ENCODE measurements at regions not wholly inside any gene's neighbourhood (a gene's known extent, or its start where the extent isn't known, plus 50 kb on each side); places are given as distances from the start of the nearest gene placed in this dataset.

- no peaks in the 10 kb centered on the region for H3K9me3 ChIP-seq (ENCODE audit: control insufficient read depth, low read length)
- no peak overlapping the region for H3K4me3 ChIP-seq (ENCODE audit: insufficient read depth in 1 of 2, low read depth in 1 of 2, low read length in 2 of 2)
- peak overlapping the region; percentile 45 for H2BK120ac ChIP-seq (ENCODE audit: low read depth, low read length)
- no peak overlapping the region for H3K27ac ChIP-seq (ENCODE audit: low read length, poor library complexity, severe bottlenecking)
- H3K36me3 ChIP-seq (ENCODE audit: control insufficient read depth in 1 of 2, insufficient read depth in 2 of 2, low read depth in 1 of 2, low read length in 2 of 2), result no peaks in the 10 kb centered on the region
- peak overlapping the region; percentile 35 for H4K8ac ChIP-seq (ENCODE audit: low read length)
- no peak for DNase-seq
- H2BK12ac ChIP-seq (ENCODE audit: low read length in 2 of 2), result peak overlapping the region; percentile 9 to 87
- no peak overlapping the region for H2BK15ac ChIP-seq (ENCODE audit: low read depth, poor library complexity, severe bottlenecking)
- H2AFZ ChIP-seq (ENCODE audit: low read depth, low read length), result no peak overlapping the region
- no peak overlapping the region for H2BK5ac ChIP-seq (ENCODE audit: low read depth, low read length, poor library complexity, severe bottlenecking)
- no peak overlapping the region for H3K14ac ChIP-seq (ENCODE audit: low read length in 2 of 2)
- no peaks in the 10 kb centered on the region for H3K27me3 ChIP-seq (ENCODE audit: control insufficient read depth in 1 of 2, insufficient read depth in 1 of 2, low read length in 2 of 2)
- H3K4ac ChIP-seq (ENCODE audit: low read depth in 1 of 2, low read length in 2 of 2), result peak overlapping the region in 1 of 2 experiments; percentile 66
- peak overlapping the region; percentile 2 for H2AK5ac ChIP-seq (ENCODE audit: low read length, severe bottlenecking)
- H3K18ac ChIP-seq (ENCODE audit: low read depth in 1 of 2, low read length in 2 of 2), result peak overlapping the region; percentile 81 to 82
- no peaks in the 10 kb centered on the region for H3K79me1 ChIP-seq (replicated peaks; ENCODE audit: low read length, poor library complexity, severe bottlenecking)
- no peak overlapping the region for H3K4me2 ChIP-seq (ENCODE audit: low read length, poor library complexity, severe bottlenecking)
- H3K23ac ChIP-seq (ENCODE audit: low read length in 2 of 2), result no peak overlapping the region
- WGBS, result 96% methylated on average over 11 of the region's 13 CpGs
- H3K4me1 ChIP-seq (ENCODE audit: control insufficient read depth, insufficient read depth, low read depth, low read length), result peaks cover 4% of the 10 kb centered on the region
- H4K91ac ChIP-seq (ENCODE audit: low read length), result peak overlapping the region; percentile 77
- no peak overlapping the region for H3K9ac ChIP-seq (ENCODE audit: low read length)
These were observed 91.3 kb upstream of the ADGRF1 start for GRCh38 chr6:47133230-47134000.

- Histone ChIP-seq H3K79me1 (replicated peaks; ENCODE audit: low read length, poor library complexity, severe bottlenecking) (no peaks in the 10 kb centered on the region), H2AK5ac (ENCODE audit: low read length, severe bottlenecking) (no peak overlapping the region), H3K9ac (ENCODE audit: low read length) (no peak overlapping the region), H2BK15ac (ENCODE audit: low read depth, poor library complexity, severe bottlenecking) (no peak overlapping the region), H3K4me3 (ENCODE audit: insufficient read depth in 1 of 2, low read depth in 1 of 2, low read length in 2 of 2) (no peak overlapping the region), H3K4ac (ENCODE audit: low read depth in 1 of 2, low read length in 2 of 2) (peak overlapping the region in 1 of 2 experiments; percentile 34), H4K8ac (ENCODE audit: low read length) (no peak overlapping the region), H2BK5ac (ENCODE audit: low read depth, low read length, poor library complexity, severe bottlenecking) (no peak overlapping the region), H4K91ac (ENCODE audit: low read length) (no peak overlapping the region), H3K18ac (ENCODE audit: low read depth in 1 of 2, low read length in 2 of 2) (peak overlapping the region; percentile 34 to 78), H2AFZ (ENCODE audit: low read depth, low read length) (no peak overlapping the region), H3K27ac (ENCODE audit: low read length, poor library complexity, severe bottlenecking) (no peak overlapping the region), H3K9me3 (ENCODE audit: control insufficient read depth, low read length) (no peaks in the 10 kb centered on the region), H3K4me1 (ENCODE audit: control insufficient read depth, insufficient read depth, low read depth, low read length) (peaks cover 4% of the 10 kb centered on the region), H2BK12ac (ENCODE audit: low read length in 2 of 2) (peak overlapping the region; percentile 18 to 73), H3K4me2 (ENCODE audit: low read length, poor library complexity, severe bottlenecking) (no peak overlapping the region), H3K27me3 (ENCODE audit: control insufficient read depth in 1 of 2, insufficient read depth in 1 of 2, low read length in 2 of 2) (no peaks in the 10 kb centered on the region), H3K23ac (ENCODE audit: low read length in 2 of 2) (no peak overlapping the region), H2BK120ac (ENCODE audit: low read depth, low read length) (no peak overlapping the region), H3K36me3 (ENCODE audit: control insufficient read depth in 1 of 2, insufficient read depth in 2 of 2, low read depth in 1 of 2, low read length in 2 of 2) (no peaks in the 10 kb centered on the region), H3K14ac (ENCODE audit: low read length in 2 of 2) (no peak overlapping the region)
- DNase-seq, result no peak
- WGBS, result 86% methylated on average over 1 of the region's 1 CpG
These were observed 90.6 kb upstream of the ADGRF1 start for GRCh38 chr6:47132724-47133123.

- Histone ChIP-seq H2AFZ (ENCODE audit: low read depth, low read length) (no peak overlapping the region), H3K36me3 (ENCODE audit: control insufficient read depth in 1 of 2, insufficient read depth in 2 of 2, low read depth in 1 of 2, low read length in 2 of 2) (no peaks in the 10 kb centered on the region), H2AK5ac (ENCODE audit: low read length, severe bottlenecking) (no peak overlapping the region), H3K4me2 (ENCODE audit: low read length, poor library complexity, severe bottlenecking) (no peak overlapping the region), H3K14ac (ENCODE audit: low read length in 2 of 2) (no peak overlapping the region), H4K8ac (ENCODE audit: low read length) (no peak overlapping the region), H3K4ac (ENCODE audit: low read depth in 1 of 2, low read length in 2 of 2) (no peak overlapping the region), H3K27ac (ENCODE audit: low read length, poor library complexity, severe bottlenecking) (no peak overlapping the region), H3K23ac (ENCODE audit: low read length in 2 of 2) (no peak overlapping the region), H2BK120ac (ENCODE audit: low read depth, low read length) (no peak overlapping the region), H3K4me3 (ENCODE audit: insufficient read depth in 1 of 2, low read depth in 1 of 2, low read length in 2 of 2) (no peak overlapping the region), H3K79me1 (replicated peaks; ENCODE audit: low read length, poor library complexity, severe bottlenecking) (no peaks in the 10 kb centered on the region), H3K9me3 (ENCODE audit: control insufficient read depth, low read length) (no peaks in the 10 kb centered on the region), H2BK12ac (ENCODE audit: low read length in 2 of 2) (no peak overlapping the region), H3K27me3 (ENCODE audit: control insufficient read depth in 1 of 2, insufficient read depth in 1 of 2, low read length in 2 of 2) (no peaks in the 10 kb centered on the region), H3K4me1 (ENCODE audit: control insufficient read depth, insufficient read depth, low read depth, low read length) (peaks cover 7% of the 10 kb centered on the region), H2BK15ac (ENCODE audit: low read depth, poor library complexity, severe bottlenecking) (no peak overlapping the region), H3K9ac (ENCODE audit: low read length) (no peak overlapping the region), H4K91ac (ENCODE audit: low read length) (no peak overlapping the region), H3K18ac (ENCODE audit: low read depth in 1 of 2, low read length in 2 of 2) (no peak overlapping the region), H2BK5ac (ENCODE audit: low read depth, low read length, poor library complexity, severe bottlenecking) (no peak overlapping the region)
- no peak for DNase-seq
- no CpG with 5 or more reads among the region's 2 CpGs for WGBS
These were observed 89.6 kb upstream of the ADGRF1 start for GRCh38 chr6:47131773-47132172.

- Histone ChIP-seq H2AFZ (ENCODE audit: low read depth, low read length) (no peak overlapping the region), H3K4ac (ENCODE audit: low read depth in 1 of 2, low read length in 2 of 2) (no peak overlapping the region), H3K27ac (ENCODE audit: low read length, poor library complexity, severe bottlenecking) (no peak overlapping the region), H3K14ac (ENCODE audit: low read length in 2 of 2) (no peak overlapping the region), H2BK15ac (ENCODE audit: low read depth, poor library complexity, severe bottlenecking) (no peak overlapping the region), H3K9ac (ENCODE audit: low read length) (peak overlapping the region; percentile 16), H4K91ac (ENCODE audit: low read length) (no peak overlapping the region), H2BK120ac (ENCODE audit: low read depth, low read length) (no peak overlapping the region), H2BK5ac (ENCODE audit: low read depth, low read length, poor library complexity, severe bottlenecking) (no peak overlapping the region), H2AK5ac (ENCODE audit: low read length, severe bottlenecking) (no peak overlapping the region), H3K4me2 (ENCODE audit: low read length, poor library complexity, severe bottlenecking) (no peak overlapping the region), H3K36me3 (ENCODE audit: control insufficient read depth in 1 of 2, insufficient read depth in 2 of 2, low read depth in 1 of 2, low read length in 2 of 2) (no peaks in the 10 kb centered on the region), H3K27me3 (ENCODE audit: control insufficient read depth in 1 of 2, insufficient read depth in 1 of 2, low read length in 2 of 2) (no peaks in the 10 kb centered on the region), H3K4me1 (ENCODE audit: control insufficient read depth, insufficient read depth, low read depth, low read length) (peaks cover 8% of the 10 kb centered on the region), H3K23ac (ENCODE audit: low read length in 2 of 2) (no peak overlapping the region), H3K9me3 (ENCODE audit: control insufficient read depth, low read length) (no peaks in the 10 kb centered on the region), H3K79me1 (replicated peaks; ENCODE audit: low read length, poor library complexity, severe bottlenecking) (no peaks in the 10 kb centered on the region), H2BK12ac (ENCODE audit: low read length in 2 of 2) (no peak overlapping the region), H3K4me3 (ENCODE audit: insufficient read depth in 1 of 2, low read depth in 1 of 2, low read length in 2 of 2) (no peak overlapping the region), H3K18ac (ENCODE audit: low read depth in 1 of 2, low read length in 2 of 2) (no peak overlapping the region), H4K8ac (ENCODE audit: low read length) (no peak overlapping the region)
- 15% methylated on average over 2 of the region's 3 CpGs for WGBS
- peak; percentile 76 for DNase-seq
These were observed 88.0 kb upstream of the ADGRF1 start for GRCh38 chr6:47130086-47130485.
